K562 (cell line): ENCODE measurements at regions not wholly inside any gene's neighbourhood (a gene's known extent, or its start where the extent isn't known, plus 50 kb on each side); places are given as distances from the start of the nearest gene placed in this dataset.
A peak's percentile ranks its signal among the peaks of the same experiment; 100 is the strongest.

Source experiments
- ATAC-seq: fragments of 200-7000 bp; cut with Tn5 transposase; 3 replicates; pipeline ENCODE4 v1.9.1; 2020; ENCODE audit warnings: moderate library complexity
- BruUV-seq: library from RNA; stranded (reverse); fragments of 400-500 nt; replicated peaks from 2 replicates; lab custom pipeline; 2021; lab: Mats Ljungman, UMichigan
- CTCF ChIA-PET: fragments of 300-600 bp; formaldehyde crosslinking; extraction: SDS; loops from one replicate; lab custom pipeline; 2021; ENCODE audit warnings: low intra/inter-chr PET ratio; lab: Yijun Ruan, JAX
- POLR2A ChIA-PET: fragments of 300-600, 350-650 bp; sonication (Branson Sonifier 250); formaldehyde crosslinking; extraction: SDS; loops from one replicate; lab custom pipeline; 2021; ENCODE audit warnings: antibody characterized with exemption, inconsistent platforms; lab: Yijun Ruan, JAX
- DNase-seq, 4 experiments: peaks; one replicate each; pipeline versions ENCODE4 v3.0.0 to v3.0.0-alpha.2; 2011 to 2018; ENCODE audit warnings: low spot score in 3 of 4, mixed read lengths in 3 of 4; ENCODE audit errors: extremely low read depth in 1 of 4
- FAIRE-seq: peaks from 2 replicates; lab custom pipeline; 2011; peaks lifted over from hg19 to GRCh38; lab: Jason Lieb, UNC
- H2AFZ ChIP-seq: 2 replicates; pipeline ENCODE4 v1.6.0; 2011; ENCODE audit warnings: low read depth, low read length, control low read depth, inconsistent platforms
- H3K27ac ChIP-seq: fragments of 200-600 bp; 3 replicates; pipeline ENCODE4 v1.8.0; 2011; ENCODE audit warnings: low read depth, mild to moderate bottlenecking, control low read depth, inconsistent platforms, low read length, moderate library complexity, mixed read lengths; ENCODE audit errors: extremely low read depth
- H3K27me3 ChIP-seq, 2 experiments: fragments of 300-600 bp in 1 of 2; 2 replicates in 1 of 2; 3 replicates in 1 of 2; pipeline versions ENCODE4 v1.6.0 to v1.8.0; 2011; ENCODE audit warnings: inconsistent platforms in 2 of 2, low read length in 2 of 2, mild to moderate bottlenecking in 1 of 2, mixed read lengths in 1 of 2, moderate library complexity in 1 of 2; ENCODE audit not compliant: control insufficient read depth in 2 of 2, insufficient read depth in 2 of 2
- H3K36me3 ChIP-seq: fragments of 300-600 bp; 3 replicates; pipeline ENCODE4 v1.8.0; 2011; ENCODE audit warnings: mild to moderate bottlenecking, low read length, inconsistent platforms; ENCODE audit not compliant: control insufficient read depth, insufficient read depth
- H3K4me1 ChIP-seq, 2 experiments: fragments of 200-600 bp in 1 of 2; replicated peaks in 1 of 2; 2 replicates in 1 of 2; 3 replicates in 1 of 2; pipeline versions ENCODE4 v1.5.1 to v1.8.0; 2011; ENCODE audit warnings: inconsistent platforms in 2 of 2, low read length in 2 of 2, mild to moderate bottlenecking in 1 of 2, mixed read lengths in 1 of 2, moderate library complexity in 1 of 2; ENCODE audit not compliant: control insufficient read depth in 2 of 2, insufficient read depth in 2 of 2
- H3K4me2 ChIP-seq: 2 replicates; pipeline ENCODE4 v1.6.1; 2011; ENCODE audit warnings: low read length, control low read depth, inconsistent platforms, mixed read lengths; ENCODE audit not compliant: insufficient read depth
- H3K4me3 ChIP-seq: fragments of 200-600 bp; sonication (generic), shearing (Covaris generic); 2 replicates; pipeline ENCODE4 v1.5.1; 2016; ENCODE audit warnings: control low read depth, inconsistent platforms
- H3K79me2 ChIP-seq: fragments of 200-600 bp; 3 replicates; pipeline ENCODE4 v1.8.0; 2011; ENCODE audit warnings: low read length, inconsistent platforms; ENCODE audit not compliant: control insufficient read depth, insufficient read depth
- H3K9ac ChIP-seq, 2 experiments: 2 replicates each; pipeline versions ENCODE4 v1.6.0 to v1.6.1; 2011; ENCODE audit warnings: low read depth in 2 of 2, low read length in 2 of 2, control low read depth in 1 of 2, inconsistent platforms in 1 of 2, mild to moderate bottlenecking in 1 of 2, mixed read lengths in 1 of 2; ENCODE audit not compliant: insufficient read depth in 1 of 2
- H3K9me1 ChIP-seq: one replicate; pipeline ENCODE4 v1.6.0; 2011; ENCODE audit warnings: inconsistent platforms, mild to moderate bottlenecking, low read length, moderate library complexity; ENCODE audit not compliant: control insufficient read depth, insufficient read depth
- H3K9me3 ChIP-seq: replicated peaks from 2 replicates; pipeline ENCODE4 v1.5.1; 2011; ENCODE audit warnings: low read depth, low read length, inconsistent platforms; ENCODE audit not compliant: control insufficient read depth, insufficient read depth
- H4K20me1 ChIP-seq: replicated peaks from 2 replicates; pipeline ENCODE4 v1.6.1; 2011; ENCODE audit warnings: low read length, inconsistent platforms, mixed read lengths; ENCODE audit not compliant: control insufficient read depth, insufficient read depth
- BCOR ChIP-seq: fragments of 450-650 bp; IDR thresholded peaks from 2 replicates; pipeline ENCODE4 v1.6.1; 2016
- CCAR2 ChIP-seq: fragments of 200-400 bp; formaldehyde crosslinking; IDR thresholded peaks from 2 replicates; pipeline ENCODE4 v1.6.1; 2017; ENCODE audit warnings: mild to moderate bottlenecking, low read depth, low read length
- HDAC6 ChIP-seq: IDR thresholded peaks from 2 replicates; pipeline ENCODE4 v1.6.1; 2012; ENCODE audit warnings: low read depth, mild to moderate bottlenecking, control low read depth, inconsistent platforms, low read length, moderate library complexity
- MNT ChIP-seq, 2 experiments: fragments of 450-650 bp; conservative IDR thresholded peaks; 2 replicates each; pipeline ENCODE4 v1.6.1; 2017; ENCODE audit warnings: mild to moderate bottlenecking in 2 of 2, moderate library complexity in 2 of 2
- NFIC ChIP-seq: fragments of 450-650 bp; IDR thresholded peaks from 2 replicates; pipeline ENCODE4 v1.6.1; 2017; ENCODE audit warnings: mild to moderate bottlenecking, inconsistent platforms
- POLR2H ChIP-seq: IDR thresholded peaks from 2 replicates; pipeline ENCODE4 v1.6.1; 2016; ENCODE audit warnings: missing genetic modification characterization, low read depth, mild to moderate bottlenecking, control low read depth, missing compliant biosample characterization, moderate library complexity
- SAFB ChIP-seq: fragments of 200-400 bp; formaldehyde crosslinking; IDR thresholded peaks from 2 replicates; pipeline ENCODE4 v1.6.1; 2017; ENCODE audit warnings: low read depth, low read length, borderline replicate concordance
- TBP ChIP-seq: optimal IDR thresholded peaks from 2 replicates; pipeline ENCODE3; 2011; ENCODE audit warnings: low read depth, low read length, improper control_type of control experiment
- ZNF212 ChIP-seq: fragments of 450-650 bp; formaldehyde crosslinking; IDR thresholded peaks from 2 replicates; pipeline ENCODE4 v1.4.0; 2020; ENCODE audit warnings: mild to moderate bottlenecking
- ZNF24 ChIP-seq: fragments of 450-650 bp; IDR thresholded peaks from 2 replicates; pipeline ENCODE4 v1.6.1; 2016
- ZNF512 ChIP-seq: IDR thresholded peaks from 2 replicates; pipeline ENCODE4 v1.6.1; 2016; ENCODE audit warnings: missing genetic modification characterization, missing compliant biosample characterization
- ZNF766 ChIP-seq: fragments of 200-800 bp; sonication (Bioruptor generic); conservative IDR thresholded peaks from 2 replicates; pipeline ENCODE4 v1.6.1; 2016; ENCODE audit warnings: missing genetic modification characterization, missing compliant biosample characterization
- WGBS: fragments of 100-300 bp; shearing (Covaris generic); methylation state at CpG from one replicate; pipeline ENCODE4 v1.1.6; 2016; ENCODE audit warnings: low coverage, mixed read lengths; ENCODE audit not compliant: insufficient coverage; ENCODE audit errors: missing lambda C conversion rate; 5-methylcytosine and 5-hydroxymethylcytosine counted together
- in situ Hi-C: fragments of 300-500 bp; cut with MboI; formaldehyde crosslinking; loops from 4 replicates; pipeline ENCODE4 v1.15.0; 2018; ENCODE audit warnings: inconsistent platforms, mixed read lengths
- intact Hi-C: fragments of 100-400 bp; cut with micrococcal nuclease; formaldehyde crosslinking; loops from 2 replicates; pipeline ENCODE4 v1.14.2; 2022

DNA sequence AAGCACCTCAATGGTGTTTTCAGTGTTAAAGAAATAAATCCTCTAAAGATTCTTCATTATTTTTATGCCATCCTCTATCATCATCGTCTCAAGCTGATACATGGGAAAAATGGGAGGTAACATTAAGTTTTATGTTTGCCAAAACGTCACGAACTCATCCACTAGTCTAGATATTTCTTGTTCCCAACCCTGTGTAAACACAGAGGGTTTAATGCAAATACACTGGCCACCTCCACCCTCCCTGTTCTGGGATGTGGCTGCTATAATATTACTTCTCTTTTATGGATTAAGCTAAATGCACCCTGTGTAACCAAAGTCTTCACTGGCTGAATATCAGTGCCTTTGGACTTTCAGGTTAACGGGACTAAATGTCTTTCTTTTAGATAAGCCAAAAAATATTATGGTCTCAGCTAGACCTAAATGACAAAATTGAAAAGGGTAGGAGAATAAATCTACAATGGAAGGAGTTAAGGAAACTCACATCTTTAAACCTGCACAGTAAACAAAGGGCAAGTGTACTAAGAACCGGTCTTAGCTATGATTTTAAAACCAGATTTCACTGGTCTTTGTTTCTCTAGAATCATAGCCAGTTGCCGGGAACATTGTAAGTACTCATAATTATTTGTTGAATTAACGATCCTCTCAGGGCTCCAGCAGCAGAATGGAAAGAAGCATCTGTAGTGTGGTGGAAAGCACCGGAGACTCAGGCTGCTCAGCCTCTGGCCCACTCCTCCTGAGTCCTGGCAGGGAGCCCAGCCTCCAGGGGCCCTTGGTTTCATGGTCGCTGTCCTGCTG, 103.5 kb upstream of the NOCT start:
- Histone ChIP-seq H3K4me1 (peaks cover 10 to 24% of the 10 kb centered on the region in 2 experiments; a peak in 4 of 5 replicates), H3K79me2 (no peaks in the 10 kb centered on the region), H3K4me3 (no peak overlapping the region), H2AFZ (peak overlapping the region; percentile 43; the same call in 1 of the 2 replicates), H3K27ac (no peak overlapping the region), H3K36me3 (no peaks in the 10 kb centered on the region), H3K9ac (peak overlapping the region in 1 of 2 experiments; percentile 49; a peak in 1 of 4 replicates), H3K27me3 (no peaks in the 10 kb centered on the region; a peak in 1 of 5 replicates), H3K4me2 (no peak overlapping the region), H4K20me1 (no peaks in the 10 kb centered on the region), H3K9me3 (no peaks in the 10 kb centered on the region), H3K9me1 (no peaks in the 10 kb centered on the region)
- ChIA-PET POLR2A (interaction anchor here (0.6 to 1.9 kb wide), 5 partner anchors 13 to 671 kb away, joined by 3 to 7 read pairs (median 4); no protein-coding TSS in a partner anchor), CTCF (no interaction called here)
- in situ Hi-C loops (no loop called here), intact Hi-C loops (no loop called here)
- FAIRE-seq: no peak
- peak in 1 of 4 experiments; percentile 47 for DNase-seq
- peak; percentile 12; the same call in 1 of the 3 replicates for ATAC-seq
- 21% methylated on average over 9 of the region's 9 CpGs for WGBS
- BruUV-seq: no TSS peak
- TF ChIP-seq SAFB (no peak), NFIC (peak; percentile 74)

DNA sequence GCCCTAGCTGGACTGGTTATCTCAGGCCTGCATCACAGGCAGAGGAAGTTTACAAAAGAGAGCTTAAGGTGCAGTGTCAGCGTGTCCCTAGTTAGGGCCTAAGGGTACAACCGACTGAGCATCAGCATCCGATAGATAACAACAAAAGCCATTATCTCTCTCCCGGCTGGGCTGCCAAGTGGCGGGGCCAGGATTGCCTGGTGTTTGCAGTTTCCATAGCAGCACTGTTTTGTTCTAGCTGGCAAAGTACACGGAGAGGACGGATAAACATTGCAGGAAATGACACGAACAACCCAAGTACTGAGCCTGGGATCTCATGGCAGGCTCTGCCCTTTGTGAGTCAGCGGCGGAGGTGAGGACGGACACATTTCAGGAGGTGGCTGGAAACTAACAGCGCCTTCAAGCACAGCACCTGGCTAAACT, 104.7 kb upstream of the NOCT start:
- ATAC-seq: peak; percentile 88
- peaks cover 10 to 24% of the 10 kb centered on the region in 2 experiments; a peak in 4 of 5 replicates for H3K4me1 ChIP-seq
- peak; percentile 96 for FAIRE-seq
- BruUV-seq: no TSS peak
- CTCF ChIA-PET: no interaction called here
- peak overlapping the region; percentile 82 for H2AFZ ChIP-seq
- peak overlapping the region; percentile 58 for H3K4me2 ChIP-seq
- no peaks in the 10 kb centered on the region for H3K9me3 ChIP-seq
- POLR2A ChIA-PET: interaction anchor here (0.6 to 1.9 kb wide), 3 partner anchors 12 to 137 kb away, joined by 3 to 7 read pairs (median 3); no protein-coding TSS in a partner anchor
- H3K36me3 ChIP-seq: no peaks in the 10 kb centered on the region
- no peaks in the 10 kb centered on the region for H3K79me2 ChIP-seq
- H3K27ac ChIP-seq: peak overlapping the region; percentile 61
- H3K27me3 ChIP-seq: no peaks in the 10 kb centered on the region; a peak in 1 of 5 replicates
- in situ Hi-C loops (no loop called here), intact Hi-C loops (no loop called here)
- no peaks in the 10 kb centered on the region for H4K20me1 ChIP-seq
- H3K9me1 ChIP-seq: no peaks in the 10 kb centered on the region
- H3K4me3 ChIP-seq: no peak overlapping the region
- peak overlapping the region; percentile 25 to 46; a peak in 3 of 4 replicates for H3K9ac ChIP-seq
- peak; percentile 48 to 92 (median 67) for DNase-seq
- 0% methylated on average over 12 of the region's 12 CpGs for WGBS
- TF ChIP-seq MNT (conservative IDR thresholded peaks at IDR 0.05) (peak; percentile 46 to 77; a peak in 3 of 4 replicates), ZNF212 (CRISPR knock-in tag) (no peak), ZNF512 (tag) (no peak), POLR2H (tag) (no peak), HDAC6 (no peak), TBP (peak; percentile 45), ZNF766 (CRISPR knock-in tag) (0 out of 2 replicates have a peak, but pooled peaks have one; percentile 39), ZNF24 (peak; percentile 32; the same call in 1 of the 2 replicates), BCOR (peak; percentile 66; the same call in 1 of the 2 replicates), CCAR2 (no peak)
